Stimulated activated naive CD8-positive, alpha-beta T cell treated with anti-CD3 and anti-CD28 coated beads, Interleukin-15, Interleukin-2, amounts not matched to agents 100 ng/mL and 50 ng/mL, for 24 hours (primary cell): ENCODE measurements at regions not wholly inside any gene's neighbourhood (a gene's known extent, or its start where the extent isn't known, plus 50 kb on each side); places are given as distances from the start of the nearest gene placed in this dataset.

Experiments used
- H3K27ac Mint-ChIP-seq: one replicate; pipeline ENCODE4 v1.8.0; 2021; ENCODE audit warnings: mild to moderate bottlenecking, mixed read lengths
- H3K27me3 Mint-ChIP-seq: one replicate; pipeline ENCODE4 v1.8.0; 2021; ENCODE audit warnings: mixed read lengths
- H3K36me3 Mint-ChIP-seq: one replicate; pipeline ENCODE4 v1.8.0; 2021; ENCODE audit warnings: low read depth, mixed read lengths
- H3K4me1 Mint-ChIP-seq: one replicate; pipeline ENCODE4 v1.8.0; 2021; ENCODE audit warnings: low read depth, mixed read lengths
- H3K4me3 Mint-ChIP-seq: one replicate; pipeline ENCODE4 v1.8.0; 2021; ENCODE audit warnings: mild to moderate bottlenecking, mixed read lengths
- H3K9me3 Mint-ChIP-seq: one replicate; pipeline ENCODE4 v1.8.0; 2021; ENCODE audit warnings: mixed read lengths

DNA sequence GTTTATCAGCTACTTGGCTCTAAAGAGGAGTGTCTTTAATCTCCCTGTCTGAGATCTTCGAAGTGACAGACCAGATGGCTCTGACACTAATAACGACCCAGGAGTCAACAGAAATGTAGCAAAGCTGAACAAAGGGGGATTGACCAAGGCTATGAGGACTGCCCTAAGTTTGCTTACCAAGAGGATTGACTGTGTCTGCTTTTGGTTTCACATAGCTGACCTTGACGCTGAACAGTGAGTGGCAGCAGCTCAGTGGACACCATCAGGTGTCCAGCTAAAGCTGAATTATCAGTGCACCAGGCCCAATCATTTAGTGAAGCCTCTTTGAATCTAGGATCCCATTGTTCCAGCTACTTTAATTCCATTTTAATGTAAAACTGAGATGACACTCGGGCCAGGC, 262.6 kb downstream of the COX7C start:
- H3K9me3 Mint-ChIP-seq: no peaks in the 10 kb centered on the region
- H3K36me3 Mint-ChIP-seq: no peaks in the 10 kb centered on the region
- H3K27ac Mint-ChIP-seq: no peak overlapping the region
- no peaks in the 10 kb centered on the region for H3K27me3 Mint-ChIP-seq
- H3K4me1 Mint-ChIP-seq: no peaks in the 10 kb centered on the region
- H3K4me3 Mint-ChIP-seq: no peak overlapping the region

DNA sequence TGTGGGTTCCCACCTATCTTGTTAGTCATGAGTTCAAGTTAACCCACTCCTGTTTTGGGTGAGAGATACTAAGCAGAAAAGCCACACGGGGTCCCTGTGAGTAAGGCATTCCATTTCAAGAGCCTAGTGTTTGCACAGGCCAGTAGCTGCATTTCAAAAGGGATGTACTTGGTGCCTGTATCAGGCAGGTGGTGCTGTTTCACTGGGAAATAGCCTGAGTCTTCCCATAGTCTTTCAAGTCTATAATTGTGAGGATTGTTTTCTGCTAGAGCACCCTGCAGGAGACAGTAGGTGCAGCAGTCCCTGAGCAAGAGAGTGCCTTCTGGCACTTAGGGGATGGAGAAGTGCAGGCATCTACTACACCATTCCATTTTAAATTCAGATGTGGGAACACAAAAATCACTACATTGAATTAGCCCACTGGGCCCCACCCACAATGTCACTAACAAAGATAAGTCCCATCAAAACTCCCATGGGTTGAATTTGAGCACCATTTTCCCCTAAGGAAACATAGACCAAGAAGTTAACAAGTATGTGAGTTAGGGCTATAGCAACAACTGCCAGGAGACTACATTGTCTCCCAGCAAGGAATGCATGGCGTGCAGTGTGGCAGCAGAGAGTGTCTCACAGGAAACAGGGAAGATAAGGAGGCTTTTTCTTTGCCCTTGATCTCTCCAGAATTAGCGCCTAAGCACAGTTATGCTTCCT, 263.2 kb downstream of the COX7C start:
- H3K4me3 Mint-ChIP-seq: no peak overlapping the region
- H3K9me3 Mint-ChIP-seq: no peaks in the 10 kb centered on the region
- H3K27me3 Mint-ChIP-seq: peaks cover under 1% of the 10 kb centered on the region

DNA sequence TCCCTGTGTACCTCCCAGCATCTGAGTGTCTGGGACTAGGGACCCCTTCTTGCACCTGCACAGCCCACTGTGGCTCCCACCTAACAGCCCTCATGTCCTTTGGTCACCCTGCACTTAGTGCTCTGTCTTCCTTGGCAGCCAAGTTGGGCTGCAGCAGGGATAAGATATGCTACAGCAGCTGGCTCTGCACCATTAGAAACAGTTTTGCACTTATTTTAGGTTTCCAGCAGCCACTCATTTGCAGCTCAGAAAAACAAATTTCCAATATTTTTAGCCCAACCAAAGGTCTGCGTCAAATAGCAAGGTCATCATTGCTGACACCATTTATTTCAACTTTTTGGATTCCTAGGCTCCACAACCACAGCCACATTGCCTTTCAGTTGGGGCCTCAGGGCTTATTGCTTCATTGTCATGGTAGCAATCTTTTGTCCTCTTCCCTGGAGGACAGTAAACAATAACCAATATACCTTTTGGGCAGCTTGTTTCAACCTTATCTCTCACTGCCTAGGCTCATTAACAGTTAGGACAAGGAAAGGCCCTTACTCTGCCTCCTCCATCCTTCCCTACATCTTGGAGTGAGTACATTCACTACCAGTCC, 263.9 kb downstream of the COX7C start:
- Mint-ChIP-seq H3K27me3 (peaks cover 5% of the 10 kb centered on the region), H3K27ac (no peak overlapping the region), H3K9me3 (no peaks in the 10 kb centered on the region), H3K4me3 (no peak overlapping the region), H3K36me3 (no peaks in the 10 kb centered on the region), H3K4me1 (no peaks in the 10 kb centered on the region)

More for the DNA sequence above, 263.2 kb downstream of the COX7C start:
- no peak overlapping the region for H3K27ac Mint-ChIP-seq
- H3K36me3 Mint-ChIP-seq: no peaks in the 10 kb centered on the region
- H3K4me1 Mint-ChIP-seq: no peaks in the 10 kb centered on the region

DNA sequence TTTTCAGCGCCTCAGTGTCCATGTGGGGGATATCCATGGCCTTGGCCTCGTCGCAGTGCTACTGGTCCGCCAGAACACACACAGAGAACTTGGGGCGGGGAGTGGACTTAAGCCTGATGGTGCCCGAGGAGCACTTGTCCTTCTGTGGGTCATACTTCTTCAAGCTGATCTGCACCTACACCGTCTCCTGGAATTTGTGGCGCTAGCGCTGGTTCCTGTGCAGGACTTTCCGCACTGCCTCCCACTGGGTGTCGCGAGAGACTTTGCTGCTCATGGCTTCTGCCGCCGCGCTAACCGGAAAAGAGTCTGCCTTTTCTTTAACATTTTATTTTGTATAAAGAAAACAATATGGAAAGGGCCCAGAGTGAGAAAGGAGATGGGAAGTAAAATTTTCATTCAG, 266.9 kb downstream of the COX7C start:
- Mint-ChIP-seq H3K4me1 (no peaks in the 10 kb centered on the region), H3K4me3 (no peak overlapping the region), H3K27me3 (peaks cover 5% of the 10 kb centered on the region), H3K27ac (no peak overlapping the region), H3K36me3 (no peaks in the 10 kb centered on the region), H3K9me3 (no peaks in the 10 kb centered on the region)

DNA sequence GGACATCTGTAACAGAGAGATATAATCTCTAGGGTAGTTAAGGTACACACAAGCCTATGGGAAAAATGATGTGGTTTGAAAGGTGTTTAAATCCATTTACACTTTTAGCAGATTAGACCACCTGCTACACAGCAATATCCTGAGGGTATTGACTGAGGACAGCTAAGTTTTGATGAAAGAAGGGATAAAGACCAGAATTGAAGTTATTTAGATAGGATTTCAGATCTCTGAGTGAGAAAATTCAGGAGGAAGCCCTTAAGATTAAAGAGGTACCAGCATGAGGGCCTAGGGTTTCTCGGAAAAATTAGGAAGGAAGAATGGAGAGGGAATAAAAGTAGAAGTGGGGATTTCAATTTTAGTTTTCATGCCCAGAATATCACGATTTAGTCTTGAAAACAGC, 267.3 kb downstream of the COX7C start:
- H3K9me3 Mint-ChIP-seq: no peaks in the 10 kb centered on the region
- no peak overlapping the region for H3K4me3 Mint-ChIP-seq
- H3K36me3 Mint-ChIP-seq: no peaks in the 10 kb centered on the region
- peaks cover 5% of the 10 kb centered on the region for H3K27me3 Mint-ChIP-seq
- no peak overlapping the region for H3K27ac Mint-ChIP-seq
- no peaks in the 10 kb centered on the region for H3K4me1 Mint-ChIP-seq

DNA sequence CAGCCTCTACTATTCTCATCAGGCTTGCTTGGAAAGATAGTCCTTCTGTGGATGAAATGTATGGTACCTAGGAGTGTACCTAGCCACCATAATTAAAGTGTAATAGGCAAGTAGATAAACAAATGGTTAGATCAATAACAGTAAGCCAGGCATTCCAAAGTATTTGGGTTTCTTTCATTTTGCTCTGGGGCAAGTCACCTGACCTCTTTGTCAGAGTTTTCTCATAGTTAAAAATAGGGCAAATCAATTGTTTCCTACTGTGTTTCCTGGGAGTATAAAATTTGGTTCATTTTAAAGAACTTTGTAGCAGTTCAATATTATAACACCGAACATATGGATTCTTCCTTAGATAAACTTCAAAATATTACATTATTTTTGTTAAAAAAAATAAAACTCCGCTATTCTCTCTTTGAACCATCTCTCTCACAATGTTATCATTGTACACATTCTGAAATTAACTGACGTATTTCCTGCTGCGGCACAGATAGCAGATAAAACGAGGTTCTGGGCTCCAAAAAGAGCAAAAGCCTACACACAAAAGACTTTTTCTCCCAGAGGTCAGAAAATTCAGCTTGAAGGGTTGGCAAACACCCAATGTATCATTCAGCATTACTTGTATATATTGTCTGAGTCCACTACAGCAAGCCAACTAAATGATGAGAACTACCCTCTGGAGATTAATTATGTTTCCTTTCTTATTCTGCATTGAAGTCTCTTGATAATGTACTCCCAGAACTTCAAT, 267.9 kb downstream of the COX7C start:
- H3K27me3 Mint-ChIP-seq: peaks cover 5% of the 10 kb centered on the region
- no peak overlapping the region for H3K4me3 Mint-ChIP-seq
- H3K36me3 Mint-ChIP-seq: no peaks in the 10 kb centered on the region
- no peaks in the 10 kb centered on the region for H3K9me3 Mint-ChIP-seq
- no peak overlapping the region for H3K27ac Mint-ChIP-seq
- H3K4me1 Mint-ChIP-seq: no peaks in the 10 kb centered on the region

DNA sequence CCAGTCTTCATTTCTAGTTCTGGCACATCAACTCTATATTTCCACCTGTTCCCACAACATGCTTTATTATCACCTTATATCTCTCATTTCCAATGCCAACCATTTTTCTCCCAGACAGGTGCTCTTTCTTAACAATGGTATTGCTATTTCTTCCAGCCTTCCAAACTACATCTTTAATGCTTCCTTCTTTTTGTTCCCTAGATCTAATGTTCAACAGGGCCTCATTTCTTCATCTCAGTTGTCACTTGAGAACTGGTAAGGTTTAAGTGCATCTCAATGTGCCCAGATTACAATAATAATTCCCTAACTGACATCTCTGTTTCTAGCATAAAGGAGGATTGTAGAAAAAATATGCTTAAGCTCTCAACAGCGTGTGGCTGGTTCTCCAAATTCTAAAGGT, 272.6 kb downstream of the COX7C start:
- Mint-ChIP-seq H3K4me3 (no peak overlapping the region), H3K27me3 (peaks cover 7% of the 10 kb centered on the region), H3K36me3 (no peaks in the 10 kb centered on the region), H3K9me3 (no peaks in the 10 kb centered on the region), H3K4me1 (no peaks in the 10 kb centered on the region), H3K27ac (no peak overlapping the region)

DNA sequence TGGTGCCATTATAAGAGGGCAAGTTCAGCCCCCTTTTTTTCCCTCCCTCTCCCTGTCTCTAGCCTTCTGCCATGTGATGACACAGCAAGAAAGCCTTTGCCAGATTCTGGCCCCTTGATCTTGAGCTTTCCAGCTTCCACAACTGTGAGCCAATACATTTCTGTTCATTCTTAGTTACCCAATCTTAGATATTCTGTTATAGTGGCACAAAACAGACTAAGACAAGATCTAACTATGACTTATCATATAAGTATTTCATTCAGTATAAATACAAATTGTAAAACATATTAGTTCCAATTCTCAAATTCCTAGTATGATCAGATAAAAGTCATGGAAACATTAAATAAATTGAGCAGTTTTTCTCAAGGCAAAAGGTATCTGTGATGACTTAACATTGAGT, 276.3 kb downstream of the COX7C start:
- peaks cover 3% of the 10 kb centered on the region for H3K27me3 Mint-ChIP-seq
- H3K4me3 Mint-ChIP-seq: no peak overlapping the region

DNA sequence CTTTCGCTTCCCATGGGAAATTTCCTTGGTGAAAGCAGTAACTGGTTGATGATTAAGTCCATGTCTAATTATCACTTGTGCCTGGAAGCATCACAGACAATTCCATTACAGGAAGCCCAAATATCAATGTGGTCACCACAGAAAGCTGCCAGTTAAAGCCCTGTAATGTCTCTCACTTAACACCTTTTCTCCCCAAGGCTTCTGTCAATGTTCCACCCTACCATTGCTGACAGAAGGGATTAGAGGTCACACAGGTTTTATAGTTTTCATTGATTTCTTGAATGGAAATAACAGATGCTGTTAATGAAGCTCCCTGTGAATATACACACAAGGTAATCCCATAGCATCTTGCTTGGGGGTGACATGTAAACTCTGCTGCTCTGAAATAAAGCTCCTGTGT, 279.2 kb downstream of the COX7C start:
- H3K9me3 Mint-ChIP-seq: no peaks in the 10 kb centered on the region
- H3K36me3 Mint-ChIP-seq: no peaks in the 10 kb centered on the region
- peaks cover 13% of the 10 kb centered on the region for H3K27me3 Mint-ChIP-seq
- no peak overlapping the region for H3K27ac Mint-ChIP-seq
- no peak overlapping the region for H3K4me3 Mint-ChIP-seq
- H3K4me1 Mint-ChIP-seq: no peaks in the 10 kb centered on the region

More for the DNA sequence above, 276.3 kb downstream of the COX7C start:
- Mint-ChIP-seq H3K9me3 (no peaks in the 10 kb centered on the region), H3K36me3 (no peaks in the 10 kb centered on the region), H3K27ac (no peak overlapping the region), H3K4me1 (no peaks in the 10 kb centered on the region)

DNA sequence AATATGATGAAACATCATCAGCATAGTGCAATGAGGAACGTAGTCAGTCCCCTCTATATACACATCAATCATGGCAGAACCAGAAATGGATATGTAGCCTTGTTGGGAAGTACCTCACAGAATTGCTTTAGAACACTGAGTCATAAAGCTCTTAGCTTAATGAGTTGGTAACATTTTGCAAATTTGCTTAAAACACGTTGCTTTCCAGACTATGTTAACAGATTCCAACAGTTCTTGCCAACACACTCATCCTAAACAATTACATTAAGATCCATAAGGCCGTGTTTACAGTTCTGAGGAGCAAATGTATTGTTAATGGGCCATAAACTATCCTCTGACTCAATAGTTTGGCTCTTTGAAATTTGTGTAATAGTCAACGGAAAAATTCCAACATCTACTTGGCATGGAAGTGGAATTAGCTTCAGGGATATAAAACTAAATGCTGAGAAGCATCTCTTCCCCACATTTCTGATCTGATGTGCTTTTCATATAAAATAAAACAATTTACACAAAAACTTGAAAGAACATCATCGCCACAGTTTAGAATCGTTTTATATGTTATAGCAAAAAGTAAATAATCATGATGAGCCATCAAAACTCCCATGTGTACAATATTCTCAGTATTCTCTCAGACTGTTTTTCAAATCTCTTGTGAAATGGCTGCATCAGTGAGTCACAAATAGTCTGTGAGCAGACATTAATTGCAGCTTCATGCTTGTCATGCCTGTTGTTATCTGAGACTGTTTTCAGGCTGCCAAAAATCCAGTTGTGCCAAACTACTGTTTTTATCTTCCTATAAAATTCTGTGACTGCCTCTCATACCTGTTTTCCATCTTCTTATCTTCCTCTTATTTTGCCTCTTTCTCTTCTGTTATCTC, 291.9 kb downstream of the COX7C start:
- peaks cover 4% of the 10 kb centered on the region for H3K36me3 Mint-ChIP-seq
- peaks cover 29% of the 10 kb centered on the region for H3K27me3 Mint-ChIP-seq
- no peak overlapping the region for H3K27ac Mint-ChIP-seq
- no peak overlapping the region for H3K4me3 Mint-ChIP-seq
- no peaks in the 10 kb centered on the region for H3K9me3 Mint-ChIP-seq
- no peaks in the 10 kb centered on the region for H3K4me1 Mint-ChIP-seq

DNA sequence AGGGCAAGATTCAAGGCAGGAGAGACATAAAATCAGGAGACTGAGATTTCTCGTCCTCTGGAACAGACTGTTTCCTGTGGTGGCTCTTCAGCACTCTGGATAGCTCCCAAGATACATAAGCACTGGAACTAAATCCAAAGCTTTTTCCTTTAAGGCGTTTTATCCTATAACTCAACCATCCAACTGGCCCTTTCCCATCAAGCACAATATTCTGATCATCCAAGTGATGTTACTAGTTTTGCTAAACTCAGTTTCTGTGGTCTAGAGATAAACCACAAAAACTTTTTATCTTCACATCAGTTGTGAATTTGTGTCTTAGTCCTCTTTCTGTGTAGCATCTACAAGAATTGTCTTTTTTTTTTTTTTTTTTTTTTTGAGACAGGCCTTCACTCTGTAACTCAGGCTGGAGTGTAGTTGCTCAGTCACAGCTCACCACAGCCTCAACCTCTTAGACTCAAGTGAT, 299.4 kb downstream of the COX7C start:
- Mint-ChIP-seq H3K4me1 (peaks cover 18% of the 10 kb centered on the region), H3K27ac (no peak overlapping the region), H3K36me3 (peaks cover 4% of the 10 kb centered on the region), H3K27me3 (peaks cover 25% of the 10 kb centered on the region), H3K9me3 (no peaks in the 10 kb centered on the region), H3K4me3 (no peak overlapping the region)

DNA sequence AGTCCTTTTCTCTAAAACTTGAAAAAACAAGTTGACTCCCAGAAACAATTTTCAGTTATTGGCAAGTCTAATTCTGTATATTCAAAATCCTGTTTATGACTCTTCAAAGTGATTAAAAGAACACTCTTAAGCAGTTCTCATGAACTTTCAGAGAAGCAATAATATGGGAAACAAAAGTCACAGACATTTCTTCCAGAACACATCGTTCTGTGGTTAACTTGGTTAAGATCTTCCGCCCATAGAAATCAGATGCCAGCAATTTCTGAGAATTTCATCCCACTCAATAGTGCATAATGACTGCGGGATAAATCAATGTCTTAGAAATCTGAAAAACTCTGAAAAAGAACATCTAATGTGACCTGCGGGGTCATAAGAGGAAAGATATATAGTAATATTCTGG, 300.5 kb downstream of the COX7C start:
- no peak overlapping the region for H3K27ac Mint-ChIP-seq

DNA sequence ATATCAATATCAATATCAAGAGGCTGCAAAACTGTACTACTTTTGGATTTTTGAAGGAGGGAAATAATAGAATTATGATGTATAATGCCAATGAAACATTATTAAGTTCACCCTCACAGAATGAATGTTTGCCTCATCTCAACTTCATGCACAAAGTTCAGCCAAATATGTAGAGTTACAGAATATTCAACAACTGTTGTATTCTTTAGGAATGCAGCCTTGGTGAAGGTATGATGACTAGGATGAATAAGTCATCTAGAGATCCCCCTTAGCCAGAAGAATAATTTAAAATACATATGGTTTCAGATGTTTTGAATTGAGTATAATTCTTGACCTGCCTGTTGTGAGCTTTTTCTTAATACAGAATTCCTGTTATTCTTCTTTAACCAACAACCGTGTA, 308.3 kb downstream of the COX7C start:
- Mint-ChIP-seq H3K9me3 (no peaks in the 10 kb centered on the region), H3K27me3 (peaks cover 27% of the 10 kb centered on the region), H3K4me3 (no peak overlapping the region), H3K27ac (no peak overlapping the region), H3K4me1 (no peaks in the 10 kb centered on the region), H3K36me3 (no peaks in the 10 kb centered on the region)

More for the DNA sequence above, 300.5 kb downstream of the COX7C start:
- Mint-ChIP-seq H3K4me1 (peaks cover 18% of the 10 kb centered on the region), H3K36me3 (peaks cover 4% of the 10 kb centered on the region), H3K9me3 (no peaks in the 10 kb centered on the region), H3K27me3 (peaks cover 21% of the 10 kb centered on the region), H3K4me3 (no peak overlapping the region)

DNA sequence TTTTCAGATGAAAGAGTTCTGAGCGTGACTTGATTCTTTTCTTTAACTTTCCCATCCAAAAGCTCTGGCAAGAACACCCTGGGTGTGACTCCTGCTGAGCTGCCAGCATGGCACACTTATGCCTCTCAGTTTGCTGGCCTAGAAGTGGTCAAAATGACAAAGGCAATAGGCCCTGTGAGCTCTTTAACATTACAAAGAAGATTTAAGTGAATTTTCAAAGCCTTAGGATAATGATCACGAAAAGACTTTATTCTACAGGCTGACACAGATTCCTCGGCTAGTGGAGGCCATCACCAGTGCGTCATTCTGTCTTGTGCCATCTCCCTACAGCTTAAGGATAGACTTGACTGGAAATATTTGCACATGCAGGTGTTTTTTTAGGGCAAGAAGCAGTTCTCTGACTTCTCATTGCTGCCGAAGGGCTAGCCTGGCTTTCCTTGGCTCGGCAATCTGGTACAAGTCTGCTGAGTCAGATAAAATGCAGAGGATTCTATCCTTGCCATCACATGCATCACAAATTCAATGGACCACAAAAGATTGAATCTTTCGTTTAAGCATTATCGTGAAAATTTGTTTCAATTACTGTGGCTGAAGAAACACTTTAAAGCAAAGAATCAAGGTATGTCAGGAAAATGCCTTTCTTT, 311.5 kb downstream of the COX7C start:
- no peak overlapping the region for H3K27ac Mint-ChIP-seq
- H3K4me3 Mint-ChIP-seq: no peak overlapping the region
- no peaks in the 10 kb centered on the region for H3K4me1 Mint-ChIP-seq
- no peaks in the 10 kb centered on the region for H3K36me3 Mint-ChIP-seq
- H3K27me3 Mint-ChIP-seq: peaks cover 29% of the 10 kb centered on the region
- no peaks in the 10 kb centered on the region for H3K9me3 Mint-ChIP-seq
